ENCODE measurements at regions not wholly inside any gene's neighbourhood (a gene's known extent, or its start where the extent isn't known, plus 50 kb on each side); places are given as distances from the start of the nearest gene placed in this dataset.

GRCh38 chr12:25785134-25785533 lies 173.3 kb upstream of the RASSF8 start:
- TF ChIP-seq CTCF (IDR thresholded peaks at IDR 0.05), result no peak
- TF ChIP-seq POLR2AphosphoS5 (IDR thresholded peaks at IDR 0.05), result no peak

All from gastroesophageal sphincter (tissue), 3 donors.